HG03066 (cell line): ENCODE measurements at regions not wholly inside any gene's neighbourhood (a gene's known extent, or its start where the extent isn't known, plus 50 kb on each side); places are given as distances from the start of the nearest gene placed in this dataset.
A peak's percentile ranks its signal among the peaks of the same experiment; 100 is the strongest.
"Not testable (repeated sequence)": the region's sequence is repeated elsewhere in the genome, so short reads cannot be mapped to it uniquely, and the experiment has no call there.

Source experiments
- ATAC-seq: cut with Tn5 transposase; IDR thresholded peaks from one replicate; pipeline ENCODE4 v1.9.1; 2021; ENCODE audit warnings: low read depth; ENCODE audit not compliant: unreplicated experiment

GRCh38 chr7:142637240-142637639, 112.0 kb upstream of the PRSS1 start:
- ATAC-seq, result no peak

GRCh38 chr7:142636751-142637150, 112.5 kb upstream of the PRSS1 start:
- ATAC-seq, result no peak

GRCh38 chr7:142636107-142636506, 113.2 kb upstream of the PRSS1 start:
- not testable (repeated sequence) for ATAC-seq

- peak; percentile 90 for ATAC-seq
These were observed 116.8 kb upstream of the PRSS1 start for GRCh38 chr7:142632271-142633134.

- no peak for ATAC-seq
These were observed 119.5 kb upstream of the PRSS1 start for GRCh38 chr7:142629588-142630260.

GRCh38 chr7:142628945-142629344, 120.3 kb upstream of the PRSS1 start:
- ATAC-seq, result no peak

- ATAC-seq, result not testable (repeated sequence)
These were observed 122.0 kb upstream of the PRSS1 start for GRCh38 chr7:142627223-142627622.

GRCh38 chr7:142626420-142627035, 122.7 kb upstream of the PRSS1 start:
- peak; percentile 80 for ATAC-seq

- not testable (repeated sequence) for ATAC-seq
These were observed 124.1 kb upstream of the PRSS1 start for GRCh38 chr7:142625216-142625615.

- ATAC-seq, result no peak
These were observed 128.9 kb upstream of the PRSS1 start for GRCh38 chr7:142620402-142620801.

- ATAC-seq, result no peak
These were observed 130.5 kb upstream of the PRSS1 start for GRCh38 chr7:142618655-142619351.

- no peak for ATAC-seq
These were observed 132.4 kb upstream of the PRSS1 start for GRCh38 chr7:142616842-142617241.

- ATAC-seq, result no peak
These were observed 133.1 kb upstream of the PRSS1 start for GRCh38 chr7:142616121-142616643.

- ATAC-seq, result no peak
These were observed 133.8 kb upstream of the PRSS1 start for GRCh38 chr7:142615508-142615907.

- ATAC-seq, result no peak
These were observed 135.2 kb upstream of the PRSS1 start for GRCh38 chr7:142614116-142614515.

GRCh38 chr7:142612237-142612881, 136.9 kb upstream of the PRSS1 start:
- no peak for ATAC-seq

GRCh38 chr7:142611566-142612236, 137.6 kb upstream of the PRSS1 start:
- no peak for ATAC-seq

GRCh38 chr7:142608630-142609428, 140.4 kb upstream of the PRSS1 start:
- ATAC-seq, result no peak

GRCh38 chr7:142607351-142607750, 141.9 kb upstream of the PRSS1 start:
- ATAC-seq, result no peak
